CD4-positive, alpha-beta memory T cell (primary cell): ENCODE measurements at regions not wholly inside any gene's neighbourhood (a gene's known extent, or its start where the extent isn't known, plus 50 kb on each side); places are given as distances from the start of the nearest gene placed in this dataset.
A peak's percentile ranks its signal among the peaks of the same experiment; 100 is the strongest.

Experiments used
- CTCF ChIA-PET: fragments of 350-600 bp; sonication (Branson Sonifier 250); formaldehyde crosslinking; loops from one replicate; lab custom pipeline; 2021; ENCODE audit warnings: inconsistent platforms; ENCODE audit not compliant: partially characterized antibody; lab: Charles Lee
- POLR2A ChIA-PET: fragments of 350-600 bp; sonication (Branson Sonifier 250); formaldehyde crosslinking; loops from one replicate; lab custom pipeline; 2021; ENCODE audit not compliant: partially characterized antibody; lab: Charles Lee
- DNase-seq, 5 donors: peaks; one replicate each; pipeline versions ENCODE4 v3.0.0 to v3.0.0-alpha.2; 2020 to 2022; ENCODE audit warnings: mixed read lengths in 1 of 5
- H3K27ac ChIP-seq: one replicate; pipeline ENCODE4 v1.7.0; 2013; ENCODE audit warnings: low read depth, low read length
- H3K27me3 ChIP-seq: 2 replicates; pipeline ENCODE4 v1.7.0; 2013; ENCODE audit warnings: mild to moderate bottlenecking, low read length, moderate library complexity; ENCODE audit not compliant: insufficient read depth
- H3K36me3 ChIP-seq: 2 replicates; pipeline ENCODE4 v1.7.0; 2013; ENCODE audit warnings: mild to moderate bottlenecking, low read length, moderate library complexity; ENCODE audit not compliant: insufficient read depth
- H3K4me1 ChIP-seq: 2 replicates; pipeline ENCODE4 v1.7.0; 2013; ENCODE audit warnings: mild to moderate bottlenecking, low read length, moderate library complexity; ENCODE audit not compliant: insufficient read depth
- H3K4me3 ChIP-seq, 2 donors: one replicate each; pipeline ENCODE4 v1.7.0; 2013; ENCODE audit warnings: low read length in 2 of 2, mild to moderate bottlenecking in 1 of 2
- H3K9me3 ChIP-seq, 2 donors: one replicate each; pipeline ENCODE4 v1.7.0; 2013; ENCODE audit warnings: low read length in 2 of 2, control low read depth in 1 of 2; ENCODE audit not compliant: control insufficient read depth in 1 of 2
- H3K27ac Mint-ChIP-seq, 7 donors: one replicate each; pipeline ENCODE4 v1.8.0; 2020 to 2021; ENCODE audit warnings: mixed read lengths in 7 of 7, mild to moderate bottlenecking in 6 of 7, inconsistent platforms in 3 of 7, moderate library complexity in 3 of 7
- H3K27me3 Mint-ChIP-seq, 2 donors: one replicate each; pipeline ENCODE4 v1.8.0; 2020 to 2021; ENCODE audit warnings: mixed read lengths in 2 of 2
- H3K36me3 Mint-ChIP-seq, 2 donors: one replicate each; pipeline ENCODE4 v1.8.0; 2020 to 2021; ENCODE audit warnings: mixed read lengths in 2 of 2, inconsistent platforms in 1 of 2, mild to moderate bottlenecking in 1 of 2
- H3K4me1 Mint-ChIP-seq, 4 donors: one replicate each; pipeline ENCODE4 v1.8.0; 2020 to 2021; ENCODE audit warnings: mixed read lengths in 4 of 4, mild to moderate bottlenecking in 1 of 4
- H3K4me3 Mint-ChIP-seq, 8 donors: one replicate each; pipeline ENCODE4 v1.8.0; 2020 to 2021; ENCODE audit warnings: mixed read lengths in 8 of 8, mild to moderate bottlenecking in 7 of 8, moderate library complexity in 6 of 8, inconsistent platforms in 3 of 8
- H3K9me3 Mint-ChIP-seq, 8 donors: one replicate each; pipeline ENCODE4 v1.8.0; 2020 to 2021; ENCODE audit warnings: mixed read lengths in 8 of 8, mild to moderate bottlenecking in 5 of 8, inconsistent platforms in 3 of 8, moderate library complexity in 1 of 8
- intact Hi-C: fragments of 100-400 bp; cut with micrococcal nuclease; formaldehyde crosslinking; loops from one replicate; pipeline ENCODE4 v1.15.1; 2023

- Mint-ChIP-seq H3K27me3 (no peaks in the 10 kb centered on the region), H3K4me1 (peaks cover 33 to 41% (median 37%) of the 10 kb centered on the region in 4 donors), H3K36me3 (no peaks in the 10 kb centered on the region), H3K4me3 (no peak overlapping the region), H3K27ac (no peak overlapping the region), H3K9me3 (no peaks in the 10 kb centered on the region)
- intact Hi-C loops: loop anchor here (10.0 kb wide), 2 partner anchors 140 to 180 kb away; no protein-coding TSS in a partner anchor
- POLR2A ChIA-PET: no interaction called here
- no peak for DNase-seq
- Histone ChIP-seq H3K36me3 (no peaks in the 10 kb centered on the region), H3K9me3 (no peaks in the 10 kb centered on the region), H3K4me1 (peaks cover 31% of the 10 kb centered on the region), H3K4me3 (no peak overlapping the region), H3K27me3 (no peaks in the 10 kb centered on the region), H3K27ac (no peak overlapping the region)
- CTCF ChIA-PET: interaction anchor here (4.8 kb wide), 1 partner anchor 19 kb away, joined by 20 read pairs; no protein-coding TSS in a partner anchor
These were observed 231.8 kb downstream of the PTEN start for GRCh38 chr10:88095223-88095721.

GRCh38 chr10:88095778-88096431 lies 232.5 kb downstream of the PTEN start:
- Histone ChIP-seq H3K27ac (no peak overlapping the region), H3K36me3 (no peaks in the 10 kb centered on the region), H3K9me3 (no peaks in the 10 kb centered on the region), H3K4me1 (peaks cover 24% of the 10 kb centered on the region), H3K27me3 (no peaks in the 10 kb centered on the region), H3K4me3 (no peak overlapping the region)
- Mint-ChIP-seq H3K36me3 (no peaks in the 10 kb centered on the region), H3K27ac (no peak overlapping the region), H3K4me3 (no peak overlapping the region), H3K9me3 (no peaks in the 10 kb centered on the region), H3K27me3 (no peaks in the 10 kb centered on the region), H3K4me1 (peaks cover 26 to 34% (median 30%) of the 10 kb centered on the region in 4 donors)
- intact Hi-C loops: loop anchor here (10.0 kb wide), 2 partner anchors 141 to 179 kb away; no protein-coding TSS in a partner anchor
- ChIA-PET POLR2A (no interaction called here), CTCF (interaction anchor here (4.8 kb wide), 1 partner anchor 18 kb away, joined by 20 read pairs; no protein-coding TSS in a partner anchor)
- DNase-seq: no peak

DNA sequence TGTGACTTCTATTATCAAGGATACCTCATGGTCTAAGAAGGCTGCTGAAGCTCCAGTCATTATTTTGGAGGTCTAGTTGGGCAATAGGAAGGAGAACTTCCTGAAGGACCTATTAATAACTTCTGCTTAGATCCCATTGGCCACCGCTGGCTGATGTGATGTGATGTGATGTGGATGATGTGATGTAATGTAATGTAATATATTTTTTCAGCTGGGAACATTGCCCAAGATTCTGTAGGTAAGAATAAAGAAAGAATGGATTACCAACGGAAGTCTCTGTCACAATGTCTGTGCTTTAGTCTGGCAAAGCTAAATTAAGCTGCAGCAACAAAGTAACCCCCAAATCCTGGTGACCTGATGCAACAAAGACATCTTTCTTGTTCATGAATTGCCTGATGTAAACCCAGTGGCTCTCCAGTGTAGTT lies 233.7 kb downstream of the PTEN start:
- Histone ChIP-seq H3K27ac (no peak overlapping the region), H3K36me3 (no peaks in the 10 kb centered on the region), H3K9me3 (no peaks in the 10 kb centered on the region), H3K4me3 (no peak overlapping the region), H3K4me1 (peaks cover 12% of the 10 kb centered on the region), H3K27me3 (no peaks in the 10 kb centered on the region)
- intact Hi-C loops: loop anchor here (10.0 kb wide), 2 partner anchors 142 to 178 kb away; no protein-coding TSS in a partner anchor
- peaks cover 16 to 22% (median 19%) of the 10 kb centered on the region in 4 donors for H3K4me1 Mint-ChIP-seq
- H3K4me3 Mint-ChIP-seq: no peak overlapping the region
- H3K36me3 Mint-ChIP-seq: no peaks in the 10 kb centered on the region
- ChIA-PET POLR2A (no interaction called here), CTCF (interaction anchor here (4.8 kb wide), 1 partner anchor 17 kb away, joined by 20 read pairs; no protein-coding TSS in a partner anchor)
- no peaks in the 10 kb centered on the region for H3K27me3 Mint-ChIP-seq
- no peaks in the 10 kb centered on the region for H3K9me3 Mint-ChIP-seq
- DNase-seq: no peak
- no peak overlapping the region for H3K27ac Mint-ChIP-seq

DNA sequence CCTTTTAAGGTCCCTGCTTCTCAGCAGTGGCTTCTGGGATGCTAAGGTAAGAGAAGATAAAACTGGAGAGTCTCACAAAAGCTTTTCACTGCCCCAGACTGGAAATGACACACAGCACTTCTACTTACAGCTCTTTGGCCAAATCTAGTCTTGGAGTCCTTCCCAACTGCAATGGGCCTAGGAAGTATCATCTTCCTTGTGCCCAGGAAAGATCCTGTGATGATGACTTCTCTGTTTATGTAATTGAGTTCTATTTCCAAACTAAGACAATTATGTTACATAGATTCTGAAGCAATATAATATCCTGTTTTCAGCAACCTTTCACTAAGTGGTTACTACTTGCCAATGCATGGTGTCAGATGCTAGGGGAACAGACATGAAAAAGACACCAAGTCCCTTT lies 234.1 kb downstream of the PTEN start:
- Histone ChIP-seq H3K4me3 (no peak overlapping the region), H3K36me3 (no peaks in the 10 kb centered on the region), H3K27ac (no peak overlapping the region), H3K27me3 (no peaks in the 10 kb centered on the region), H3K9me3 (no peaks in the 10 kb centered on the region), H3K4me1 (peaks cover 8% of the 10 kb centered on the region)
- no peaks in the 10 kb centered on the region for H3K27me3 Mint-ChIP-seq
- intact Hi-C loops: loop anchor here (10.0 kb wide), 2 partner anchors 143 to 177 kb away; no protein-coding TSS in a partner anchor
- no peak for DNase-seq
- H3K9me3 Mint-ChIP-seq: no peaks in the 10 kb centered on the region
- no peak overlapping the region for H3K4me3 Mint-ChIP-seq
- POLR2A ChIA-PET: no interaction called here
- no peaks in the 10 kb centered on the region for H3K36me3 Mint-ChIP-seq
- peaks cover 11 to 18% (median 15%) of the 10 kb centered on the region in 4 donors for H3K4me1 Mint-ChIP-seq
- CTCF ChIA-PET: interaction anchor here (4.8 kb wide), 1 partner anchor 16 kb away, joined by 20 read pairs; no protein-coding TSS in a partner anchor
- H3K27ac Mint-ChIP-seq: no peak overlapping the region

DNA sequence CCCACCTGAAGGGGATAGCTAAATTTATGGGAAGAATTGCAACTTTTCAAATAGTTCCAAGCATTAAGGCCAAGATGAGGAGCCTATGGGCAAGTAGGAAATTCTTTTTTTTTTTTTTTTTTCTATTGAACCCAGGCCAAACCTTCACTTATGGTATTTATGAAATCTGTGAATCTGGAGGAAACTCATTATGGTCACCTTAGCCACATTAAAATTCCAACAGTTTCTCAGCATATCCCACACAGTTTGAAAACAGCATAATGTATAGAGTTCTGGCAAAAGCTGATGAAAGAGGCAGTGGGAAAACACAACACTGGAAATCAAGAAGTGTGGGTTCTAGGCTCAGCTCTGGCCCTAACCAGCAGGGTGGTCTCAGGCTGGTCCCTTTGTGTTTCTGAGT lies 236.9 kb downstream of the PTEN start:
- Histone ChIP-seq H3K36me3 (no peaks in the 10 kb centered on the region), H3K4me1 (no peaks in the 10 kb centered on the region), H3K4me3 (no peak overlapping the region), H3K27ac (no peak overlapping the region), H3K9me3 (no peaks in the 10 kb centered on the region), H3K27me3 (no peaks in the 10 kb centered on the region)
- no peaks in the 10 kb centered on the region for H3K4me1 Mint-ChIP-seq
- DNase-seq: no peak
- ChIA-PET POLR2A (no interaction called here), CTCF (interaction anchor here (0.9 to 4.8 kb wide), 2 partner anchors 14 to 126 kb away, joined by 5 to 20 read pairs; no protein-coding TSS in a partner anchor)
- H3K4me3 Mint-ChIP-seq: no peak overlapping the region
- H3K27ac Mint-ChIP-seq: no peak overlapping the region
- H3K27me3 Mint-ChIP-seq: no peaks in the 10 kb centered on the region
- intact Hi-C loops: no loop called here
- no peaks in the 10 kb centered on the region for H3K36me3 Mint-ChIP-seq
- H3K9me3 Mint-ChIP-seq: no peaks in the 10 kb centered on the region

DNA sequence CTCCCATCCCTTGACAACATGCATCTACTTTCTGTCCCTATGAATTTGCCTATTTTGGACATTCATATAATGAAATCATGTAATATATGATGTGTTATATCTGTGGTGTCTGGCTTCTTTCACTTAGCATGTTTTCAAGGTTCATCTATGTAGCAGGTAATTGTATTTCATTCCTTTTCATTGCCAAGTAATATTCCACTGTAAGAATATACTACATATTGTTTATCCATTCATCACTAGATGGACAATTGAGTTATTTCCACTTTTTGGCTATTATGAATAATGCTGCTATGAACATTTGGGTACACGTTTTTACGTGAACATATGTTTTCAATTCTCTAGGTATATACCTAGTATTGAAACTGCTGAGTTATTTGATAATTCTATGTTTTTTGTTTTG lies 238.2 kb downstream of the PTEN start:
- Mint-ChIP-seq H3K4me3 (no peak overlapping the region), H3K27me3 (no peaks in the 10 kb centered on the region), H3K27ac (peak overlapping the region in 1 of 7 donors; percentile 14), H3K4me1 (no peaks in the 10 kb centered on the region), H3K9me3 (no peaks in the 10 kb centered on the region), H3K36me3 (no peaks in the 10 kb centered on the region)
- H3K27ac ChIP-seq: no peak overlapping the region
- H3K27me3 ChIP-seq: no peaks in the 10 kb centered on the region
- no peaks in the 10 kb centered on the region for H3K4me1 ChIP-seq
- no peaks in the 10 kb centered on the region for H3K9me3 ChIP-seq
- intact Hi-C loops: no loop called here
- ChIA-PET POLR2A (no interaction called here), CTCF (no interaction called here)
- no peak for DNase-seq
- no peak overlapping the region for H3K4me3 ChIP-seq
- no peaks in the 10 kb centered on the region for H3K36me3 ChIP-seq

- no peaks in the 10 kb centered on the region for H3K27me3 ChIP-seq
- no peaks in the 10 kb centered on the region for H3K4me1 ChIP-seq
- H3K27ac ChIP-seq: no peak overlapping the region
- CTCF ChIA-PET: interaction anchor here (0.9 kb wide), 1 partner anchor 11 kb away, joined by 5 read pairs; no protein-coding TSS in a partner anchor
- intact Hi-C loops: no loop called here
- H3K36me3 ChIP-seq: no peaks in the 10 kb centered on the region
- H3K4me1 Mint-ChIP-seq: peaks cover 8 to 14% (median 9%) of the 10 kb centered on the region in 4 donors
- no peaks in the 10 kb centered on the region for H3K27me3 Mint-ChIP-seq
- no peak for DNase-seq
- no peak overlapping the region for H3K27ac Mint-ChIP-seq
- H3K4me3 Mint-ChIP-seq: no peak overlapping the region
- no peaks in the 10 kb centered on the region for H3K36me3 Mint-ChIP-seq
- H3K4me3 ChIP-seq: no peak overlapping the region
- POLR2A ChIA-PET: no interaction called here
- H3K9me3 Mint-ChIP-seq: no peaks in the 10 kb centered on the region
- no peaks in the 10 kb centered on the region for H3K9me3 ChIP-seq
These were observed 240.2 kb downstream of the PTEN start for GRCh38 chr10:88103576-88103975.
